ENCODE measurements at regions not wholly inside any gene's neighbourhood (a gene's known extent, or its start where the extent isn't known, plus 50 kb on each side); places are given as distances from the start of the nearest gene placed in this dataset.

DNA sequence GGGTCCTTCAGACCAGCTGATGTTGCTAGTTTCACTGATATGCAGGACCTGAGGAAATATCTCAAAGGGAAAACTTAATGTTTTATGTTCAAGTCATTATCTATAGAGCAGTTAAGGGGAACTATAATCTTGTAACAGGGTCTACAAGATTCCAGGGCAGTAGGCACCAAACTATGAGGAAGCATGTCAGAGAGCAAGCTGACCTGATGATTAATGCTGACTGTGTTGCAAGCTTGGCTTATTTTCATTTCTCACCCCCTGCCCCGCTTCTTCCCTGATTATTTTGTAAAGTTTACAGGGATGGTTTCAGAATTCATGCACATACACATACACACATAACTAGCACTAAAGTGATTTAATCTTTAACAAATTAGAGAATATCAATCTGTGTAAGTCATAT, 84.3 kb upstream of the CACNA2D1 start:
- ATAC-seq (ENCODE audit: low read depth) = peak; percentile 24; the same call in 1 of the 2 replicates
- H3K9ac ChIP-seq (ENCODE audit: low read depth, low read length) = no peak overlapping the region
- H3K79me1 ChIP-seq (ENCODE audit: low read depth in 1 of 2, low read length in 2 of 2) = no peaks in the 10 kb centered on the region
- POLR2A ChIA-PET (ENCODE audit: unreplicated experiment) = no interaction called here
- H4K91ac ChIP-seq (ENCODE audit: insufficient read depth, low read depth, low read length) = no peak overlapping the region
- H3K4me3 ChIP-seq (ENCODE audit: insufficient read depth, low read depth, low read length) = no peak overlapping the region
- H2BK20ac ChIP-seq (ENCODE audit: low read depth, low read length) = no peak overlapping the region
- H3K23ac ChIP-seq (ENCODE audit: low read depth, low read length) = no peak overlapping the region
- H3K14ac ChIP-seq (replicated peaks; ENCODE audit: low read depth, low read length) = no peak overlapping the region
- BruUV-seq (replicated peaks) = no TSS peak
- in situ Hi-C loops (cut with MboI; ENCODE audit: low sequenced_read_pairs) (no loop called here), intact Hi-C loops (cut with micrococcal nuclease) (no loop called here), dilution Hi-C loops (cut with HindIII; ENCODE audit: low sequenced_read_pairs, unreplicated experiment) (no loop called here)
- peak; percentile 30 for DNase-seq
- WGBS, 2 experiments (ENCODE audit: extremely low coverage in 2 of 2, insufficient read length in 1 of 2) = no CpG with 5 or more reads among the region's 1 CpG
- no peak overlapping the region for H4K5ac ChIP-seq (ENCODE audit: low read depth, low read length)
- no peaks in the 10 kb centered on the region for H3K9me1 ChIP-seq (ENCODE audit: insufficient read depth, low read length)
- H3K36me3 ChIP-seq (ENCODE audit: control insufficient read depth, insufficient read depth, low read length) = no peaks in the 10 kb centered on the region
- TF ChIP-seq MAZ (IDR thresholded peaks at IDR 0.05; ENCODE audit: borderline replicate concordance, low read depth, low read length) = no peak
- TF ChIP-seq MAFK (IDR thresholded peaks at IDR 0.05; ENCODE audit: low read depth, low read length) = 0 out of 2 replicates have a peak, but pooled peaks have one; percentile 19
- TF ChIP-seq, protein P1, sequence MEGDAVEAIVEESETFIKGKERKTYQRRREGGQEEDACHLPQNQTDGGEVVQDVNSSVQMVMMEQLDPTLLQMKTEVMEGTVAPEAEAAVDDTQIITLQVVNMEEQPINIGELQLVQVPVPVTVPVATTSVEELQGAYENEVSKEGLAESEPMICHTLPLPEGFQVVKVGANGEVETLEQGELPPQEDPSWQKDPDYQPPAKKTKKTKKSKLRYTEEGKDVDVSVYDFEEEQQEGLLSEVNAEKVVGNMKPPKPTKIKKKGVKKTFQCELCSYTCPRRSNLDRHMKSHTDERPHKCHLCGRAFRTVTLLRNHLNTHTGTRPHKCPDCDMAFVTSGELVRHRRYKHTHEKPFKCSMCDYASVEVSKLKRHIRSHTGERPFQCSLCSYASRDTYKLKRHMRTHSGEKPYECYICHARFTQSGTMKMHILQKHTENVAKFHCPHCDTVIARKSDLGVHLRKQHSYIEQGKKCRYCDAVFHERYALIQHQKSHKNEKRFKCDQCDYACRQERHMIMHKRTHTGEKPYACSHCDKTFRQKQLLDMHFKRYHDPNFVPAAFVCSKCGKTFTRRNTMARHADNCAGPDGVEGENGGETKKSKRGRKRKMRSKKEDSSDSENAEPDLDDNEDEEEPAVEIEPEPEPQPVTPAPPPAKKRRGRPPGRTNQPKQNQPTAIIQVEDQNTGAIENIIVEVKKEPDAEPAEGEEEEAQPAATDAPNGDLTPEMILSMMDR (conservative IDR thresholded peaks at IDR 0.05; ENCODE audit: low read depth, low read length) = no peak
- no peak for TF ChIP-seq NFE2L2 (IDR thresholded peaks at IDR 0.05; ENCODE audit: low read depth, low read length)
- TF ChIP-seq, protein P2, sequence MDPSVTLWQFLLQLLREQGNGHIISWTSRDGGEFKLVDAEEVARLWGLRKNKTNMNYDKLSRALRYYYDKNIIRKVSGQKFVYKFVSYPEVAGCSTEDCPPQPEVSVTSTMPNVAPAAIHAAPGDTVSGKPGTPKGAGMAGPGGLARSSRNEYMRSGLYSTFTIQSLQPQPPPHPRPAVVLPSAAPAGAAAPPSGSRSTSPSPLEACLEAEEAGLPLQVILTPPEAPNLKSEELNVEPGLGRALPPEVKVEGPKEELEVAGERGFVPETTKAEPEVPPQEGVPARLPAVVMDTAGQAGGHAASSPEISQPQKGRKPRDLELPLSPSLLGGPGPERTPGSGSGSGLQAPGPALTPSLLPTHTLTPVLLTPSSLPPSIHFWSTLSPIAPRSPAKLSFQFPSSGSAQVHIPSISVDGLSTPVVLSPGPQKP (IDR thresholded peaks at IDR 0.05; ENCODE audit: borderline replicate concordance, low read depth, low read length) = no peak
- TF ChIP-seq MXI1 (IDR thresholded peaks at IDR 0.05; ENCODE audit: borderline replicate concordance, low read depth, low read length) = no peak
- peak; percentile 71; the same call in 1 of the 2 replicates for TF ChIP-seq CEBPB (IDR thresholded peaks at IDR 0.05; ENCODE audit: low read depth, low read length)
- no peak overlapping the region for H3K27ac ChIP-seq (ENCODE audit: insufficient read depth, low read length)
- H4K8ac ChIP-seq (ENCODE audit: low read depth in 2 of 2, low read length in 2 of 2) = no peak overlapping the region
- H4K20me1 ChIP-seq (ENCODE audit: insufficient read depth, low read length) = no peaks in the 10 kb centered on the region
- H3K56ac ChIP-seq (ENCODE audit: extremely low read depth, insufficient read depth, low read length) = no peak overlapping the region
- H3K4me1 ChIP-seq (ENCODE audit: control insufficient read depth, insufficient read depth, low read length) = peaks cover 5% of the 10 kb centered on the region; the same call in 1 of the 2 replicates
- peak overlapping the region; percentile 30; the same call in 1 of the 2 replicates for H2BK120ac ChIP-seq (ENCODE audit: low read depth, low read length)
- CTCF ChIA-PET = interaction anchor here (1.2 kb wide), 1 partner anchor 14 kb away, joined by 3 read pairs; no protein-coding TSS in a partner anchor
- peak overlapping the region; percentile 53 for H2BK5ac ChIP-seq (ENCODE audit: low read depth, low read length, poor library complexity, severe bottlenecking)
- H3K27me3 ChIP-seq (ENCODE audit: control insufficient read depth, insufficient read depth, low read length) = no peaks in the 10 kb centered on the region
- no peak overlapping the region; the same call in 1 of the 2 replicates for H3K4me2 ChIP-seq (ENCODE audit: low read depth, low read length)
- no peak overlapping the region for H2BK15ac ChIP-seq (ENCODE audit: low read depth, low read length)
- H2AK9ac ChIP-seq (replicated peaks; ENCODE audit: low read depth, low read length, poor library complexity) = no peak overlapping the region
- H3K18ac ChIP-seq (ENCODE audit: low read depth, low read length) = no peak overlapping the region
- no peak overlapping the region for H2AFZ ChIP-seq (replicated peaks; ENCODE audit: low read length, poor library complexity)
- no peak overlapping the region for H3K4ac ChIP-seq (ENCODE audit: low read depth, low read length)
- H2AK5ac ChIP-seq (ENCODE audit: low read depth, low read length) = no peak overlapping the region
- no peaks in the 10 kb centered on the region for H3K9me3 ChIP-seq (ENCODE audit: control insufficient read depth, insufficient read depth, low read length)
